GM18861 (cell line): ENCODE measurements at regions not wholly inside any gene's neighbourhood (a gene's known extent, or its start where the extent isn't known, plus 50 kb on each side); places are given as distances from the start of the nearest gene placed in this dataset.

Experiments used
- ATAC-seq: cut with Tn5 transposase; IDR thresholded peaks from one replicate; pipeline ENCODE4 v1.9.1; 2021; ENCODE audit not compliant: unreplicated experiment

GRCh38 chr18:34977838-34978532, 63.2 kb upstream of the MAPRE2 start:
- ATAC-seq, result no peak

GRCh38 chr18:34978533-34978893, 62.7 kb upstream of the MAPRE2 start:
- ATAC-seq, result no peak

GRCh38 chr18:34978953-34979608, 62.1 kb upstream of the MAPRE2 start:
- ATAC-seq, result no peak

- no peak for ATAC-seq
Measured at GRCh38 chr18:34981487-34981886, 59.7 kb upstream of the MAPRE2 start.

- ATAC-seq, result no peak
Measured at GRCh38 chr18:34985963-34986362, 55.2 kb upstream of the MAPRE2 start.

- no peak for ATAC-seq
Measured at GRCh38 chr18:34990597-34990996, 50.6 kb upstream of the MAPRE2 start.

- ATAC-seq, result no peak
Measured at GRCh38 chr18:34991152-34991551, 50.1 kb upstream of the MAPRE2 start.
